ENCODE measurements at regions not wholly inside any gene's neighbourhood (a gene's known extent, or its start where the extent isn't known, plus 50 kb on each side); places are given as distances from the start of the nearest gene placed in this dataset.
"Not testable (repeated sequence)": the region's sequence is repeated elsewhere in the genome, so short reads cannot be mapped to it uniquely, and the experiment has no call there.

DNA sequence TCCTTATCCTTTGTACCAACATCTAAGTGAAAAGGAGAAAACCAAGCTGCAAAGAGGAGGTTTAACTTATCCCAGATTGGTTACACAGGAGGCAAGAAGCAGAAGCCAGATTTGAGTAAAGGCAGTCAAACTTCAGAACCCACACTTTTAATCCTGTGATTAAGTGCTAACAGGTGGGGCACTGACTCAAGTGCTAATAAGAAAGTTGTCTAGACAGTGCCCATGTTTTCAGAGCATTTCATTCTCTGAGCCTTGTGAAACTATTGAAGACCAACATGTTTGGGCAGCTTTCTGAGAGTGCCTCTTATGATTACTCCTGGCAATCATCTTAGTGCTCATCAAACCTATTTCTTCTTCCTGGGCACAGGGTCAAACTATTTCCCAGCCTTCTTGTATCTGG, 380.8 kb downstream of the KCNRG start:
- DNase-seq, result no peak

- DNase-seq, result not testable (repeated sequence)
These were observed 381.4 kb downstream of the KCNRG start for GRCh38 chr13:50396618-50397017.

DNA sequence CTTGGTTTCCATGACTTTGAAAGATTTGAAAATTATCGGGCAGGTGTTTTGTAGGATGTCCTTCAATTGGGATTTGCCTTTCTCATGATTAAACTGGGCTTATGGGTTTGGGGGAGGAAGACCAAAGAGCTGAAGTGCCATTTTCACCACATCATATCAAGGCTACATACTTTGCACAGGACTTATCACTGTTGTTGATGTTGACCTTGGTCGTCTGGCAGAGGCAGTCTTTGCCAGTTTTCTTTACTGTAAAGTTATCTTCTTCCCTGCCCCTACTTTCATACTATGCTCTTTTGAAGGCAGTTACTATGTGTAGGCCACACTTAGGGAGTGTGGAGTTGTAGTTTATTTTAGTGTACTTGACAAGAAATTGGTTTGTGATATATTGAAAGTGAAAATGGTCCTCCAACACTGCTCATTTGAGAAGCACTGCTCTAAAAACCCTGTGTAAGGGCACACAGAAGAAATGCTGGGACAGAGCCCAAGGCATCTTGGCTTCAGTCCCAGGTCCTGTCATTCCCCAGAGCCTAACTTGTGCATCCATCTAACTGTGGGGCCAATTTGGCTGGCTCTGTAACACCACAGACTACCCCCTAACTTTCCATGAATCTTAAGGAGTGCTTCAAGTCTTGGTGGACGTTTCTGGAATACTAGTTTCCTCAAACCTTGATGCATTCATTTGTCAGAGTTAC, 384.9 kb downstream of the KCNRG start:
- no peak for DNase-seq

DNA sequence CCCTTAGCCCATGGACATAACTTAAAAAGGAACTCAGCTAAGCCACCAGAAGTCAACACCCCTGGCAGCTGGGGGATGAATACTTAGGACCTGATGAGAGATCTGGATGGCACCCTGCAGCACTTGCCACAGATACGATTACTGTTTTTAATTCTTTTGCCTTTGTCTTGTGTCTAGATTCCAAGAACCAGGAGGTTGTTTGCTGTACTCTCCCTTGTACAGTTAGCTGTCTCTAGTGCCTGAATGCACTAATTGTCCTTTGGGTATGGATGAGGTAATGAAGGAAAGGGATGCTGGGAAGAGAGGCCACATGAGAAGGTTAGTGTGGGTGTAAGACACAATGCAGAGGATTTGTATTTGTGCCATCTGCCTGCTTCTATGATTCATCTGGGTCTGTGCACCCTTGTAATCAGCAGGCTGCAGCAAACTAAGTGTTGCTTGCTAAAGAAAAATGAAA, 385.8 kb downstream of the KCNRG start:
- no peak for DNase-seq

DNA sequence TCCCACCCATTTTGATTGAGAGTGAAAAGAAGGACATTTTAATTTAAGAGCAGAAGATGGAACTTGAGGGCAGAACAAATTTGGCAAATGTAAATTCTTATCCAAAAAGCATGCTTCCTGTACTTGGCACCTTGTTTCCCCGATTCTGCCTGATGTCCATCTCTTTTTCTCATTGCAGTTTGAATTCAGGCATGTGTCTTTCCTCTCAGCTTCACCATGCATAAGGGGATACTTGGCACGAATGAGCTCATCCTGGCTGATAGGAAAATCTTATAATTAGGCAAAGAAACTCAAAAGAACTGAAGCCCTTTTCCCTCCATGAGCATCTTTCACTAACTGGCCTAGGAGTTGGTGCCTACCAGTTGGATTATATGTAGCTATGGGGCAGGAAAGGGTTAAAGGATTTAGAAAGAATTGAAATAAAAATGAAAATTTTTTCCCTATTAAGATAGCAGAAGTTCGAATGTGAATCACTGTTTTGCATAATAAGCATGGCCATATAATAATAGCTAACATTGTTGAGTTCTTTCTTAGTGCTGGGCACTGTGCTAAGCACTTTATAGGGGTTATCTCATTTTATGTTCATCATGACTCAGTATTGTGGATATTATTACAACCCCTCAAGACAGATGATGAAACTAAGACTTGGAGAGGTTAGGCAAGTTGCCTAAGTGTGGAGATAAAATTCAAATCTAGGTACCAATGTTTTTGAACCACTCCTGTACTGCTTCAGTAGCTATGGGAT, 386.6 kb downstream of the KCNRG start:
- DNase-seq, result no peak

GRCh38 chr13:50403311-50403710, 388.1 kb downstream of the KCNRG start:
- DNase-seq, result no peak

GRCh38 chr13:50404116-50404515, 388.9 kb downstream of the KCNRG start:
- no peak for DNase-seq

- no peak for DNase-seq
These were observed 389.5 kb downstream of the KCNRG start for GRCh38 chr13:50404769-50405168.

DNA sequence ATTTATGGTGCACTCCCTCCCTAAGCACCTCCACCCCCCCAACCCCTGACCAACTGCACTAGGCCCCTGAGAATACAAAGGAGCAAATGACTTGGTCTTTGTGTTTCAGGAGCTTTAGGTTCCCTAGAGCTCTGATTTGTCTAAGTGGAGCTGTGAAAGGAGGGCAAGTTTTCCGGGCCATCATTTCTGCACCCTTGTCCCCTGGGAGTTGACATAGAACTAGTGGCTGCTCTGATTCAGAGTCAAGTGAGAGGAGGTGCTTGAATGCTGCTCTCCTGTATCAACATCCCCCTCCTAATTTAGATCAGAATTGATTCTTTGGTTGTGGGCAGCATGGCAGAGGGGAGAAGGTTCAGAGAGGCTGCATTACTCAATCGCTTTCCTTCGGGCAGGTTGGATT, 391.6 kb downstream of the KCNRG start:
- no peak for DNase-seq

- no peak for DNase-seq
These were observed 392.8 kb downstream of the KCNRG start for GRCh38 chr13:50408068-50408467.

DNA sequence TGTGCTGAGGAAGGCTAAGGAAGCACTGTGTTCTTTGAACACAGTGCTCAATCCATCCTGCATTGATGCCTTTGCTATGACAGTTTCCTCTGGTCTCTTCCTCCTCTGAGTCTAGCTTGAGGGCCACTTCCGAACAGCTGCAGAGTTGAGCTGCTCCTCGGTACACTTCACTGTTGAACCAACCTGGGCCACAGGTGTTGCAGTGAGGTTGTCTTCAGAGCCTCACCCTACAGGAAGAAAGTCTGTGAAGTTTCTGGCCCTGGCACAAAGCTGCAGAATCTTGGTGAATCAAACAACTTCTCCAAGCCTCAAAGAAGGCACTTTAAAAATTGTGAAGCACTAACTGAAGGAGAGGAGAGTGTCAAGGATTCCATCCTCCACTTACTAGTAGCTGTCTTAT, 394.0 kb downstream of the KCNRG start:
- DNase-seq, result no peak

DNA sequence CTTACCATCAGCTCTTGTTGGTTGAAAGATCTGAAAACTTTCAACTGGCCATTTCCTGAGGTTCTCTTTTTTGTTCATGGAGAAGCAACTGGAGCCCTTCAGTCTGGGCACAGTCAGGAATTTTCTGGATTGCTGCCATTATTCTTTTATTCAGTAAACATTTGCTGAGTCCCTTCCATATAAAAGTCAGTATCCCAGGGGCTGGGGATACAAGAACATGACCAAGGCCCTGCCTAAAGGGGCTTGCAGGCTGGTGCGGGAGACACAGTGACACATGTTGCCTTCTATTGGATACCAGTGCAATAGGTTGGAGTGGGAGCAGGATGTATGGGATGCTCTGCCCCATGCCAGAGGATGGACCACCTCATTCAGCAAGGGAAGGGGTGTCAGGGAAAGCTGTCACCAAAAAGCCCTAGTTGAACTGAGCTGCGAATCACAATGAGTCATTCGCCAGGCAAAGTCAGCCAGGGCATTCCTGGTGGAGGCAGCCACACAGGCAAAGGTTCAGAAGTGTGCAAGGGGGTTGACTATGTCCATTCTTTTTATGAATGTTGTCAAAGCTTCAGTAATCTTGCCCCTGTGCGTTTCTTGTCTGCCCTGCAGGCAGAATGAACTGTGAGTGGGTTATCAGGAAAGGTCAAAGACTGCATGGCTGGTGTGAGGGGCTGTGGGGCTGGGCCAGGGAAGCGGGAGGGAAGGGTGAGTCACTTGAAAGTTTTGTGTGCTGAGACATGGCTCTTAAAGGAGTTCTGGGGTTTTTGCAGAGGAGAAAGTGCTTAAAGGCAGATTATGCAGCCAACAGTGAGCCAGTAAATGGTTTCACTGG, 395.9 kb downstream of the KCNRG start:
- no peak for DNase-seq

- no peak for DNase-seq
These were observed 396.9 kb downstream of the KCNRG start for GRCh38 chr13:50412046-50412617.

- DNase-seq, result no peak
These were observed 399.4 kb downstream of the KCNRG start for GRCh38 chr13:50414640-50415039.

GRCh38 chr13:50415428-50415827, 400.2 kb downstream of the KCNRG start:
- no peak for DNase-seq

GRCh38 chr13:50417597-50417996, 402.4 kb downstream of the KCNRG start:
- DNase-seq, result no peak

DNA sequence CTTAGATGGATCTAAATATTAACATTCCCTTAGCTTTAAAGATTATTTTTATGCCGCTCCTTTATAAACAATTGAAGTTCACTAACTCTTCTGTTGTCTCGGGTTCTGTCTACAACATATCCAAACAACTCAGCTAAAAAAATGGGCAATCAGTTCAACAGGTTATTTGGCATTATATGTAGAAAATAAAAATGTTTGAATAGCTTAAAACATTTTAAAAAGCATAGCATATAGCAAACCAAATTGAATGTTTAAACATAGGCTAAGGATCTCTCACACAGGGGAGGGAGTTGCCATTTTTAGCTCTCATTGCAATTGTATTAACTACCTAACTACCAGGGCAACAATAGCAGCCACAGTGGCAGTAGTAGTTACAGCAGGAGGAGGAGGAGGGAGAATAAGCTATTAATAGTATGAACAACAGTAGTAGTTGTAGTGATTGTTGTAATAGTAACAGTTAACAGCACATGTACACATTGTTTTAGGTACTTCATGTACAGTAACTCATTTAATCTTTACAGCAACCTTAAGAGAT, 404.2 kb downstream of the KCNRG start:
- no peak for DNase-seq

DNA sequence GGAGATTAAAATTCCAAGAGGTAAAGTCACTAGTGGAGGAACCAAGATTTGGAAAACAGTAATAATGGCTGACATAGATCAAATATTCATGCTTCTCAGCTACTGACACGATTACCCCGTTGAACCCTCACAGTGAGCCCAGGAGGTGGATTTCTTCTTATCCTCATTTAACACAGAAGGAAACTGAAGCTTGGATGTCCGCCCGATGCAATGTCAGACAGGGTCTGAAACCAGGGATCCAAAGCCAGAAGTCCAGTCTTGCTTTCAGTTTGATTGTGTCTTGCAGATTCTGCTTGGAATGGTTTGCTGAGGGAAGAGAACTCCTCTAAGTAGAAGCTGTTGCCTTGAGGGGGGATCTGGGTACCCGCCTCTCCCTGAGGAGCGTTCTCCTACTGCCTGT, 404.7 kb downstream of the KCNRG start:
- no peak for DNase-seq

GRCh38 chr13:50420718-50421472, 405.7 kb downstream of the KCNRG start:
- no peak for DNase-seq

DNA sequence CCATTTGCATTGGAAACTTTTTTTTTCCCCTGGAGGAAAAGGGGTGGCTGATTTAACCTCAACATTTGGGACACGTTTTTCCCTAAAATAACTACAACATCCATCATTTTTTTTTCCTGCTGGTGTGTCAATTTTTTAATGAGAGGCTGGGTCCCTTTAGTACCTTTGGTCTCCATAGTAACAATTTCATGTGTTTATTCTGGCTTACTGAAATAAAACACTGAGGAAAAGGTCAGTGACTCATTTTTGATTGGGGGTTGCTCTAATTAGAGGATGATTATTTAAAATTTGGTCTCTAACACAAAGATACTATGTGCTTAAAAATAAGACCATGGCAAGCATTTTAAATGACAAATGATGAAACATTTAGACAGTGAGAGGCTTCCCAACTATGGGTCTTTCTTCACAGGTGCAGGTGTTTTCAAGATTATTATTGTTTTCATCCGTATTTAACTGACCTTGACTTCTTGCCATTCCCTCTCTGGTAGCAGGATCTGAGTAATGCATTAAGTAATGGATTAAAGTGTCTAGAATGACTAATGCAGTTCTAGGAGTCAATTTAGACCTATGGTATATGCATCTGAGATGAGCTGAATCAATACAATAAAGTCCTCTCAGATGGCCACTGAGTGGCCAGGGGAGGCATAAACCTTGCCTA, 406.4 kb downstream of the KCNRG start:
- DNase-seq, result no peak
